ENCODE measurements at regions not wholly inside any gene's neighbourhood (a gene's known extent, or its start where the extent isn't known, plus 50 kb on each side); places are given as distances from the start of the nearest gene placed in this dataset.
A peak's percentile ranks its signal among the peaks of the same experiment; 100 is the strongest.

DNA sequence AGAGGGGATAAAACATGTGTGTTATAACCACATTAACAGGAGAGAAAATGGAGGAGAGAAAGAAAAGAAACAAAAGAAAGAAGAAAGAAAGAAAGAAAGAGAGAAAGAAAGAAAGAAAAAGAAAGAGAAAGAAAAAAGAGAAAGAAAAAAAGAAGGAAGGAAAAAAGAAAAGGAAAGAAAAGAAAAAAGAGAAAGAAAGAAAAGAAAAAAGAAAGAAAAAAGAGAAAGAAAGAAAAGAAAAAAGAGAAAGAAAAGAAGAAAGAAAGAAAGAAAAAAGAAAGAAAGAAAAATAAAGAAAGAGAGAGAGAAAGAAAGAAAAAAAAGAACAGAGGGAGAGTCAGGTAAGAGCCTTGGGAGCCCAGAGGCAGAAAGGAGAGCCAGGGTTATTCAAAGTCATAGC, 446.6 kb upstream of the ASIC2 start:
- H3K27me3 Mint-ChIP-seq (ENCODE audit: low read depth), result peaks cover 5% of the 10 kb centered on the region
- POLR2A ChIA-PET, result no interaction called here
- DNase-seq (no peak), ATAC-seq (no peak)
- no peak overlapping the region for H3K4me3 Mint-ChIP-seq
- CTCF ChIA-PET, result no interaction called here
- no peaks in the 10 kb centered on the region for H3K36me3 Mint-ChIP-seq (ENCODE audit: low read depth)
- no peaks in the 10 kb centered on the region for H3K9me3 Mint-ChIP-seq (ENCODE audit: insufficient read depth)
- no peaks in the 10 kb centered on the region for H3K4me1 Mint-ChIP-seq (ENCODE audit: low read depth)
- no peak overlapping the region for H3K27ac Mint-ChIP-seq

DNA sequence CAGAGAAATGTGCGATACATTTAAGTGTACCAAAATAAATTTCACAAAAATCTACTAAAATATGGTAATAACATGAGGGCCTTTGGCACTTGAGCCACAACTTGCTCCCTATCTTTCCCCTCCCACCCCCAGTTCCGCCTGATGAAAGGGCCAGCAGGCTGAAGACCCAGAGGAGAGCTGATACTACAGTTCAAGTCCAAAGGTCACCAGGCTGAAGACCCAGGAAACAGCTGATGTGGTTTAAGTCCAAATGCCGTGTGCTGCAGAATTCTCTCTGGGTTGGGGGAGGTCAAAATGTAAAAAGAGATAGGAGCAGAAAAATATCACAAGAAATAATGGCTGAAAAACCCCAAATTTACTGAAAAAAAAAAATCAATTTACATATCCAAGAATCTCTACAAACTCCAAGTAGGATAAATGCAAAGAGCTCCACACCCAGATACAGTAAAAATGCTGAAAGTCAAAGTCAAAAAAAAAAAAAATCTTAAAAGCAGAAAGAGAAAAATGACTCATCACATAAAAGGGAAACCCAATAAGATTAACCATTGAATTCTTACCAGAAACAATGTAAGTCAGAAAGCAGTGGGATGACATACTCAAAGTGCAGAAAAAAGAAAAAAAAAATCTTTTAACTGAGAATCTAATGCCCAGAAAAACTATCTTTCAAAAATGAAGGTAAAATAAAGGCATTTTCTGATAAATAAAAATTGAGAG, 452.1 kb upstream of the ASIC2 start:
- POLR2A ChIA-PET, result no interaction called here
- CTCF ChIA-PET, result no interaction called here
- peaks cover 8% of the 10 kb centered on the region for H3K27me3 Mint-ChIP-seq (ENCODE audit: low read depth)
- ATAC-seq, result no peak
- no peaks in the 10 kb centered on the region for H3K9me3 Mint-ChIP-seq (ENCODE audit: insufficient read depth)
- no peak overlapping the region for H3K27ac Mint-ChIP-seq
- DNase-seq, result no peak
- H3K4me1 Mint-ChIP-seq (ENCODE audit: low read depth), result no peaks in the 10 kb centered on the region
- H3K36me3 Mint-ChIP-seq (ENCODE audit: low read depth), result no peaks in the 10 kb centered on the region
- no peak overlapping the region for H3K4me3 Mint-ChIP-seq

DNA sequence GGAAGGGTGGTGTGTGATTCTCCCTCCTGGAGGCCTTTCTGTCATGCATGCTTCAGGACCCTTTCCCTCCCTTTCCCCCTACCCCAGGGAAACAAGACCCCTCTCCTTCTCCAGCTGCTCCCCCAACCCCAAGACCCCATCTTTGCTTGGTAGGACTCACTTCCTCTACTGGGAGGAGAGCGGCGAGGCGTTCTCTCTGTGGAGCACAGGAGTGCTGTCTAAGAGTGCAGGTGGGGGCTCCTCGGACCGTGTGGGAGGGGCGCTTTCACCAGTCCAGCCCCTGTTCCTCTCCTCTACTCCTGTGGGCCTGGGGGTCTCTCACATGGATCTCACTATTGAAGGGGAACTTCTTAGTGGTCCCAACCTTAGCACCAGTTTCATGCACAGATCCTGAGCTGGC, 456.1 kb upstream of the ASIC2 start:
- peaks cover 18% of the 10 kb centered on the region for H3K27me3 Mint-ChIP-seq (ENCODE audit: low read depth)

DNA sequence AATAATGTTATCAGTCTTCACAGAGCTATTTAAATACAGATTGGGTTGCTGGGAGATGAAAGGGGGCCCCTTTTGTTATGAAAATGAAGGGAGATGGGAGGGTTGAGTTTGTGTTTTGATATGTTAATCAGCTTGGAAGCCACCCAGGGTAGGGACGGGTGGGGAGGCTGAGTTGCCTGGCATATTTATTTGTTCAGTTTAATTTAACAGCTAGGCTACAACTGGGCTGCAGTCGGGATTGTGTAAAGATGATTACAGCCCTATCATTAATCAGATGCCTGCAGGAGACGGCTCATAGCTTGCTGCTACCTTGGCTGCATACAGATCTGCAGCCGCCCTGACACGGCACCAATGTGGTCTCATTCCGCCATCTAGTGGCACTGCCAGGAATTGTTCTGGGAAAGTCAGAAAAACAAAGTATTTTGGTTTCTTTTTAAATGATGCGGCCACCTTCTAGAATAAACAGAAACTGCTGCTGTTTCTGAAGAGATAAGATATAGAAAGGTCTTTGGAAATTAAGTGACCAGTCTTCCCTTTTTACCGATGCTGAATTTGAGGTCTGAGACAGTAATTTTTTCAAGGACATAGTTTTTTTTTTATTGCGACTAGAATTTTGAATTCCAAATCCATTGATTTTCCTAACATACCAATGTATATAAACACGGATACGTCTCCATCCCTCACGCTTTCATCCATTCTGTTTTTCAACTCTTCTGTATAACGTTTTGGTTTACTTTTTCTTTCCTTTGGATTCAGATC, 458.0 kb upstream of the ASIC2 start:
- H3K27ac Mint-ChIP-seq, result no peak overlapping the region
- peak overlapping the region; percentile 59 for H3K4me3 Mint-ChIP-seq
- ChIA-PET CTCF (interaction anchor here (0.5 to 2.0 kb wide), 15 partner anchors 12 to 968 kb away, joined by 3 to 11 read pairs (median 5); no protein-coding TSS in a partner anchor), POLR2A (no interaction called here)
- H3K4me1 Mint-ChIP-seq (ENCODE audit: low read depth), result peaks cover 6% of the 10 kb centered on the region
- H3K36me3 Mint-ChIP-seq (ENCODE audit: low read depth), result no peaks in the 10 kb centered on the region
- peak; percentile 80 for DNase-seq
- peak; percentile 71 for ATAC-seq
- H3K27me3 Mint-ChIP-seq (ENCODE audit: low read depth), result peaks cover 12% of the 10 kb centered on the region
- H3K9me3 Mint-ChIP-seq (ENCODE audit: insufficient read depth), result no peaks in the 10 kb centered on the region

More for the DNA sequence above, 456.1 kb upstream of the ASIC2 start:
- Mint-ChIP-seq H3K4me3 (no peak overlapping the region), H3K4me1 (ENCODE audit: low read depth) (peaks cover 6% of the 10 kb centered on the region), H3K9me3 (ENCODE audit: insufficient read depth) (no peaks in the 10 kb centered on the region), H3K36me3 (ENCODE audit: low read depth) (no peaks in the 10 kb centered on the region), H3K27ac (no peak overlapping the region)
- no peak for DNase-seq
- POLR2A ChIA-PET, result no interaction called here
- CTCF ChIA-PET, result no interaction called here
- ATAC-seq, result no peak

DNA sequence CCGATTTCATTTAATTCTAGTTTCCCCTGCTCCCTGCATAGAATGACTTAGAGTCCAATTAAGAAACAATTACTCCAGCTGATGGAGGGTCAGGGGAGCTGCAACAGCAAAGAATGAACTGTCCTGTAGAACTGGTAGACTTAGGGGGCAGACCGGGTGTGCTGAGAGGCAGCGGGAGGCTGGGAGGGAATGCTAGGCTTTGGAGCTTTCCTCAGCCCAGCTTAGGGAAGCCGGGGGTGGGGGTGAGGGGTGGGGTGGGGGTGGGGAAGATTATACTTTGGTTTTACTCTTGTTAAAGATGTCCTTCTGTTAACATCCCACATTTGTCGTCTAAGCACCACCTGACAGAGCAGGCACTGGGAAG, 458.6 kb upstream of the ASIC2 start:
- ChIA-PET POLR2A (no interaction called here), CTCF (interaction anchor here (1.3 to 2.0 kb wide), 7 partner anchors 13 to 700 kb away, joined by 3 to 9 read pairs (median 5); no protein-coding TSS in a partner anchor)
- H3K36me3 Mint-ChIP-seq (ENCODE audit: low read depth), result no peaks in the 10 kb centered on the region
- peak overlapping the region; percentile 59 for H3K4me3 Mint-ChIP-seq
- no peak overlapping the region for H3K27ac Mint-ChIP-seq
- no peak for DNase-seq
- no peak for ATAC-seq
- H3K9me3 Mint-ChIP-seq (ENCODE audit: insufficient read depth), result no peaks in the 10 kb centered on the region
- peaks cover 12% of the 10 kb centered on the region for H3K27me3 Mint-ChIP-seq (ENCODE audit: low read depth)
- peaks cover 6% of the 10 kb centered on the region for H3K4me1 Mint-ChIP-seq (ENCODE audit: low read depth)

DNA sequence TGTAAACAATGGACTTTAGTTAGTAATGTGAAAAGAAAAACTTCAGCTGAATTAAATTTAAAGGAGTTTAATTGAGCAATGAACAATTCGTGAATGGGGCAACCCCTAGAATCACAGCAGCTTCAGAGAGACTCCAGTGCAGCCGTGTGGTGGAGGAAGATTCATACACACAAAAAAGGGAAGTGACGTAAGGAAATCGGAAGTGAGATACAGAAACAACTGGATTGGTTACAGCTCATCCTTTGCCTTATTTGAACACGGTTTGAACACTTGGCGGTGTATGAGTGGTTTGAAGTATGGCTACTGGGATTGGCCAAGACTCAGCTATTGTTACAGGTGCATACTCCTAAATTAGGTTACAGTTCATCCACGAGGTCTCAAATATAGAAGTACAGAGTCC, 460.4 kb upstream of the ASIC2 start:
- Mint-ChIP-seq H3K4me3 (no peak overlapping the region), H3K4me1 (ENCODE audit: low read depth) (peaks cover 6% of the 10 kb centered on the region), H3K36me3 (ENCODE audit: low read depth) (no peaks in the 10 kb centered on the region), H3K27me3 (ENCODE audit: low read depth) (peaks cover 12% of the 10 kb centered on the region), H3K27ac (no peak overlapping the region), H3K9me3 (ENCODE audit: insufficient read depth) (no peaks in the 10 kb centered on the region)
- ChIA-PET POLR2A (no interaction called here), CTCF (interaction anchor here (0.7 kb wide), 1 partner anchor 25 kb away, joined by 4 read pairs; no protein-coding TSS in a partner anchor)
- ATAC-seq (no peak), DNase-seq (no peak)

DNA sequence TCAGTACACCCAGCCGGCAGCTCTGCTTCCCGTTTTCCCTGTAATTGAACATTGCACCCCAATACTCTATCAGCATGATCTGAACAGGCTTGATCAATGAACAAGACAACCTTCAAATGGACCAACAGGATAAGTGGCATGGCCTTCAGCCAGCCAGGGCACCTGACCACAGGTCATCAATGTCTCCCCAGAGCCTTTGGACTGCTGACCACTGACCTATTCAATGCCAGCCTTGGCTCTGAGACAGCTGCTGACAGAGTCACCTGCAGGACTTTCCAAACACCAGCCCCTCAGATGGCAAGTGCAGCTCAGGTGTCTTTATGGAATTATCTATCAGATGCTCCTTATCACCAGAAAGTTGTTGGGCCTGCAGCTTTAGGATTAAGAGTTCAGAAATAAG, 462.9 kb upstream of the ASIC2 start:
- H3K4me3 Mint-ChIP-seq, result no peak overlapping the region
- DNase-seq (no peak), ATAC-seq (no peak)
- H3K27me3 Mint-ChIP-seq (ENCODE audit: low read depth), result peaks cover 16% of the 10 kb centered on the region
- H3K4me1 Mint-ChIP-seq (ENCODE audit: low read depth), result peaks cover 6% of the 10 kb centered on the region
- CTCF ChIA-PET, result no interaction called here
- H3K9me3 Mint-ChIP-seq (ENCODE audit: insufficient read depth), result no peaks in the 10 kb centered on the region
- no peaks in the 10 kb centered on the region for H3K36me3 Mint-ChIP-seq (ENCODE audit: low read depth)
- POLR2A ChIA-PET, result no interaction called here
- no peak overlapping the region for H3K27ac Mint-ChIP-seq

DNA sequence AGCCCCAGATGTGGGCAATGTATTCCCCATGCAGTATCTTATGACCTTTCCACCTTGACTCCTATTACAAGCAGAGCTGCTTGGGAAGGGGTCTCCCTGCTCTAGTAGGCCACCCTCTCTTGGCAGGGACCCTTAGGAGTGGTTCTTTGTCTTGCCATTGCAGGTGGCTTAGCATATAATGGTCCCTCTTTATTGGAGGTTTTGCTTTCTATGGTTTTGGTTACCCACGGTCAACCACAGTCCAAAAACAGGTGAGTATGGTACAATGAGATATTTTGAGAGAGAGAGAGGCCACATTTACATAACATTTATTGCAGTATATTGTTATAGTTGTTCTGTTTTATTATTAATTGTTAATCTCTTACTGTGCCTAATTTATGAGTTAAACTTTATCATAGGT, 472.8 kb upstream of the ASIC2 start:
- H3K27ac Mint-ChIP-seq, result no peak overlapping the region
- no peaks in the 10 kb centered on the region for H3K4me1 Mint-ChIP-seq (ENCODE audit: low read depth)
- no peak overlapping the region for H3K4me3 Mint-ChIP-seq
- no peaks in the 10 kb centered on the region for H3K36me3 Mint-ChIP-seq (ENCODE audit: low read depth)
- CTCF ChIA-PET, result no interaction called here
- no peaks in the 10 kb centered on the region for H3K27me3 Mint-ChIP-seq (ENCODE audit: low read depth)
- POLR2A ChIA-PET, result no interaction called here
- no peaks in the 10 kb centered on the region for H3K9me3 Mint-ChIP-seq (ENCODE audit: insufficient read depth)
- no peak for ATAC-seq
- DNase-seq, result no peak

DNA sequence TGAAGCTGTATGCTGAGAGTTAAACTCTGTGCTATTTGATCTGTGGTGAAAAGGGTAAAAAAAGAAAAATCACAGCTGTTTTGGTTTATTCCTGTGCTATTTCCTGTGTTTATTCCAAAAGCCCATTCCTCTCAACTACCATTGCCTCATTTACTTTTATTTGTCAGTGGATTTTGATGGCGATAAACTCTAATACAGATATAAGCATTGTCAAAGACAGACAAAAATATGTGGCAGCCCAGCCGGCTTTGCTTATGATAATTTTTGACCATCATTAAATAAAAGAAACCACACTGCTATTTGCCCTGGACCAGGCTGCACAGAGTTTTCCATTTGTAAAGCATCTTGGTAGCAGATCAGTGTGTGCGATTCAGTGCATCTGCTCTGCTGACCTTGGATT, 473.6 kb upstream of the ASIC2 start:
- CTCF ChIA-PET, result no interaction called here
- H3K4me1 Mint-ChIP-seq (ENCODE audit: low read depth), result no peaks in the 10 kb centered on the region

DNA sequence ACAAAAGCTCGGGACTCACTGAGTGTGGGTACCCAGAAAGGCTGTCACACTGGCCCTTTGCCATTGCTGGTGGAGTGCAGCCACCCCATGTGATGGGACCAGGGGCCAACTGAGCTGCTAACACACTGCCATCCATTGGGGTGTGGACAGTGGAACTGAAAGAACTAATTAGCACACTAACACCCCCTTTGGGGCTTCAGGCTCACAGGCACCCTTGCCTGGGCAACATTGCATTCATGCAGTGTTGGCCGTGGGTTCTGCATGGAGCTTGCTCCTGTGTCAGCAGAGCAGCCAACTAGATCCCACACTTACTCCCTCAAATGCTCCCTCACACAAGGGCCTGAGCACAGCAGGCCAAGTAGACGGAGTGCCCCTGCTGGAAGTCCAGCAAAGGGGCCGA, 476.0 kb upstream of the ASIC2 start:
- H3K9me3 Mint-ChIP-seq (ENCODE audit: insufficient read depth), result no peaks in the 10 kb centered on the region
- DNase-seq (no peak), ATAC-seq (no peak)
- no peak overlapping the region for H3K27ac Mint-ChIP-seq
- no peaks in the 10 kb centered on the region for H3K27me3 Mint-ChIP-seq (ENCODE audit: low read depth)
- H3K36me3 Mint-ChIP-seq (ENCODE audit: low read depth), result no peaks in the 10 kb centered on the region
- H3K4me1 Mint-ChIP-seq (ENCODE audit: low read depth), result no peaks in the 10 kb centered on the region
- POLR2A ChIA-PET, result no interaction called here
- CTCF ChIA-PET, result interaction anchor here (3.0 kb wide), 1 partner anchor 10 kb away, joined by 9 read pairs; no protein-coding TSS in a partner anchor
- no peak overlapping the region for H3K4me3 Mint-ChIP-seq

More for the DNA sequence above, 473.6 kb upstream of the ASIC2 start:
- H3K36me3 Mint-ChIP-seq (ENCODE audit: low read depth), result no peaks in the 10 kb centered on the region
- POLR2A ChIA-PET, result no interaction called here
- DNase-seq (no peak), ATAC-seq (no peak)
- no peak overlapping the region for H3K4me3 Mint-ChIP-seq
- no peaks in the 10 kb centered on the region for H3K27me3 Mint-ChIP-seq (ENCODE audit: low read depth)
- no peak overlapping the region for H3K27ac Mint-ChIP-seq
- H3K9me3 Mint-ChIP-seq (ENCODE audit: insufficient read depth), result no peaks in the 10 kb centered on the region

DNA sequence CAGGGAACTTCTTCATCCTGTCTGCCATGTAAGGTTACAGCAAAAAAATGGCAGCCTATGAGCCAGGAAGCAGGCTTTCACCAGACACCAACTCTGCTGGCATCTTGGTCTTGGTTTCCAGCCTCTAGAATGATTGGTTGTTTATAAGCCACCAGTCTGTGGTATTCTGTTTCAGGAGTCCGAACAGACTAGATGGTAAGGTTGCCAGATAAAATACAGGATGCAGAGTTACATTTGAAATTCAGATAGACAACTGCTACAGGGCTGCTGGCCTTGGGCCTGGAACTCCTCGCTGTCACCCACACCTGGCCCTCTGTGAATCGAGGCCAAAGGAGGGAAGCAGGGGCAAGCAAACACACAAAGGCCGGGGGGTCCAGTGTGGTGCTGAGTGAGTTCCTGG, 478.8 kb upstream of the CCL2 start:
- DNase-seq, result no peak

DNA sequence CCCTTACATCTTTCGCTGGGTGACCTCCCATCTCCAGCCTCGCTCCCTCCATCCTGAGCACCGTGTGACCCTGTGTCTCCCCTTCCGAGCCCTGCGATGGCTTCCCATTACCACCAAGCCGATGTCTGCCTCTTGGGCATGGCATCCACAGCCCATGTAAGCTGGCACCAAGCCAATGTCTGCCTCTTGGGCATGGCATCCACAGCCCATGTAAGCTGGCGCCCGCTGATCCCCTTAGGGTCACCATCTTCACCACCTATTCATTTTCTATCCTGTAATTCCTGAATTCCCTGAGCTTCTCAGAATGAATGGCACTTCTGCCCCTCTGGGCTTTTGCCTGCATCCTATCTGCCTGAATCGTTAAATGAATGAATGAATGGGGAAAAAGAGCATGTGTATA, 478.2 kb upstream of the CCL2 start:
- ChIA-PET POLR2A (no interaction called here), CTCF (interaction anchor here (5.1 kb wide), 1 partner anchor 369 kb away, joined by 38 read pairs; no protein-coding TSS in a partner anchor)
- no peaks in the 10 kb centered on the region for H3K27me3 Mint-ChIP-seq (ENCODE audit: low read depth)
- H3K27ac Mint-ChIP-seq, result no peak overlapping the region
- no peaks in the 10 kb centered on the region for H3K9me3 Mint-ChIP-seq (ENCODE audit: insufficient read depth)
- ATAC-seq (no peak), DNase-seq (no peak)
- H3K36me3 Mint-ChIP-seq (ENCODE audit: low read depth), result no peaks in the 10 kb centered on the region
- no peaks in the 10 kb centered on the region for H3K4me1 Mint-ChIP-seq (ENCODE audit: low read depth)
- H3K4me3 Mint-ChIP-seq, result no peak overlapping the region

More for the DNA sequence above, 478.8 kb upstream of the CCL2 start:
- no peaks in the 10 kb centered on the region for H3K4me1 Mint-ChIP-seq (ENCODE audit: low read depth)
- H3K36me3 Mint-ChIP-seq (ENCODE audit: low read depth), result no peaks in the 10 kb centered on the region
- ChIA-PET CTCF (interaction anchor here (5.1 kb wide), 1 partner anchor 369 kb away, joined by 38 read pairs; no protein-coding TSS in a partner anchor), POLR2A (no interaction called here)
- H3K27me3 Mint-ChIP-seq (ENCODE audit: low read depth), result no peaks in the 10 kb centered on the region
- no peak for ATAC-seq
- no peak overlapping the region for H3K4me3 Mint-ChIP-seq
- H3K27ac Mint-ChIP-seq, result no peak overlapping the region
- H3K9me3 Mint-ChIP-seq (ENCODE audit: insufficient read depth), result no peaks in the 10 kb centered on the region

All from activated CD8-positive, alpha-beta T cell treated with anti-CD3 and anti-CD28 coated beads, Interleukin-2, amount 10 ng/mL, durations not matched to agents 7 days and 5 days (primary cell).